AG09319 (cell line): ENCODE measurements at regions not wholly inside any gene's neighbourhood (a gene's known extent, or its start where the extent isn't known, plus 50 kb on each side); places are given as distances from the start of the nearest gene placed in this dataset.

Experiments used
- DNase-seq: peaks from one replicate; pipeline ENCODE4 v3.0.0-alpha.2; 2010; ENCODE audit warnings: low read depth; ENCODE audit errors: extremely low read depth
- CTCF ChIP-seq: IDR thresholded peaks from 2 replicates; pipeline ENCODE4 v1.5.1; 2011; ENCODE audit warnings: low read depth, mild to moderate bottlenecking, inconsistent platforms, low read length, moderate library complexity

- no peak for DNase-seq
- no peak for TF ChIP-seq CTCF
These were observed 94.3 kb upstream of the BHLHE23 start for GRCh38 chr20:63100926-63101699.

- no peak for DNase-seq
These were observed 93.6 kb upstream of the BHLHE23 start for GRCh38 chr20:63100174-63100925.

GRCh38 chr20:63099456-63100173, 92.9 kb upstream of the BHLHE23 start:
- no peak for TF ChIP-seq CTCF

More at GRCh38 chr20:63100174-63100925, 93.6 kb upstream of the BHLHE23 start:
- TF ChIP-seq CTCF, result no peak

GRCh38 chr20:63098195-63098810, 91.5 kb upstream of the BHLHE23 start:
- DNase-seq, result no peak

More at GRCh38 chr20:63099456-63100173, 92.9 kb upstream of the BHLHE23 start:
- no peak for DNase-seq

GRCh38 chr20:63097336-63097831, 90.6 kb upstream of the BHLHE23 start:
- TF ChIP-seq CTCF, result no peak
- no peak for DNase-seq

More at GRCh38 chr20:63098195-63098810, 91.5 kb upstream of the BHLHE23 start:
- TF ChIP-seq CTCF, result no peak

- no peak for TF ChIP-seq CTCF
- DNase-seq, result no peak
These were observed 90.0 kb upstream of the BHLHE23 start for GRCh38 chr20:63096681-63097335.
